ENCODE measurements at regions not wholly inside any gene's neighbourhood (a gene's known extent, or its start where the extent isn't known, plus 50 kb on each side); places are given as distances from the start of the nearest gene placed in this dataset.

DNA sequence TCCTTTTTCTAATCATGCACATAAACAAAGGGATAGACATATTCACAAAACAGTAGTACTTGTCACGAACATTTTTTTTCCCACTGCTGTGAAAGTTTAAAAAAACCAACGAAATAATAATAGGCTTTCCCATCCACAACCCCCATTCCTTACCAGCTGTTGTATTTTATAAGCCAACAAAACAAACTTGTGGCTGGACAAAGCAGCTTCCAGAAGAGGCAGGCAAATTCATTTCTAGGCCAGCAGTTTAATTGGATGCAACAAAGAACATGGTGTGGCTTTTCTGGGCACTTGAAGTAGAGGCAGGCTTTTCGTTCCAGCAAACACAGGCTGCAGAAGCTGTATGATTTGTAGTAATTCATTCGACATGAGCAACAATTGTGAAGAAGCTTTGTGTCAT lies 56.0 kb upstream of the FAM20A start:
- no peak for DNase-seq

DNA sequence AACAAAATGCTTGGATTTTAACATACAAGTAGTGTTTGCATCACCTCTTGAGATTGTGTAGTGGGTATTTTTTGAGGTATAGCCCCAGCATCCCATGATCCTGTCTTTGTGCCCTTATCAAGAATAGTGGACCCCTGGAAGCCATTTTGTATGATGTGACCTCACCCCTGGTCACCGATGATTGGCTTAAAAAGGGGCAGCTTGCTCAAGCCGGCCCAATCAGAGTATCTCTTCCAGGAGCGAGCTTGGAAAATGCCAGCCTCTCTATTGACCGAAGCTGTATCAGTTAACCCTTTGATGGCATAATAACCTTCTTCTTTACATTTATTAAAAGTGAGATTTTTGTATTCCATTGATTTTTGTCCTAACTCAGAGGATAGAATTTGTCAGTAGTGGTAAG lies 55.5 kb upstream of the FAM20A start:
- DNase-seq, result no peak

Data from NCI-H510A (cell line).